Natural killer cell treated with Interleukin-12 subunit alpha and Interleukin-12 subunit beta and Interleukin-15 and Interleukin-18, amount 100 ng/mL, for 72 hours (primary cell): ENCODE measurements at regions not wholly inside any gene's neighbourhood (a gene's known extent, or its start where the extent isn't known, plus 50 kb on each side); places are given as distances from the start of the nearest gene placed in this dataset.
"Not testable (repeated sequence)": the region's sequence is repeated elsewhere in the genome, so short reads cannot be mapped to it uniquely, and the experiment has no call there.

Experiments
- ATAC-seq, 2 donors: fragments of 150-1000 bp; cut with Tn5 transposase in 1 of 2; sonication (Bioruptor Pico), chemical (Tn5 transposase) in 1 of 2; 2 replicates each; pipeline ENCODE4 v1.10.0; 2021
- DNase-seq: peaks from one replicate; pipeline ENCODE4 v3.0.0; 2022; ENCODE audit warnings: low spot score
- H3K27ac Mint-ChIP-seq, 2 donors: 1 replicate in 1 of 2; 2 replicates in 1 of 2; pipeline ENCODE4 v1.8.0; 2022; ENCODE audit warnings: mixed read lengths in 2 of 2, mild to moderate bottlenecking in 1 of 2, moderate library complexity in 1 of 2
- H3K27me3 Mint-ChIP-seq, 2 donors: 1 replicate in 1 of 2; 2 replicates in 1 of 2; pipeline ENCODE4 v1.8.0; 2022; ENCODE audit warnings: mixed read lengths in 2 of 2
- H3K36me3 Mint-ChIP-seq: one replicate; pipeline ENCODE4 v1.8.0; 2022; ENCODE audit warnings: mixed read lengths
- H3K4me1 Mint-ChIP-seq, 2 donors: 1 replicate in 1 of 2; 2 replicates in 1 of 2; pipeline ENCODE4 v1.8.0; 2022; ENCODE audit warnings: low read depth in 2 of 2, mixed read lengths in 2 of 2, mild to moderate bottlenecking in 1 of 2
- H3K4me3 Mint-ChIP-seq: one replicate; pipeline ENCODE4 v1.8.0; 2022; ENCODE audit warnings: mixed read lengths
- H3K9me3 Mint-ChIP-seq: 2 replicates; pipeline ENCODE4 v1.8.0; 2022; ENCODE audit warnings: mixed read lengths

GRCh38 chr2:132279930-132280615 is 118.3 kb upstream of the ANKRD30BL start:
- H3K9me3 Mint-ChIP-seq = peaks cover 15% of the 10 kb centered on the region
- no peaks in the 10 kb centered on the region for H3K27me3 Mint-ChIP-seq
- ATAC-seq (peak in 1 of 2 donors; percentile 24), DNase-seq (no peak)
- H3K36me3 Mint-ChIP-seq = peaks cover 17% of the 10 kb centered on the region
- H3K4me1 Mint-ChIP-seq = peaks cover 0 to 2% of the 10 kb centered on the region in 2 donors
- H3K27ac Mint-ChIP-seq = no peak overlapping the region
- no peak overlapping the region for H3K4me3 Mint-ChIP-seq

- no peak overlapping the region for H3K27ac Mint-ChIP-seq
- ATAC-seq (no peak), DNase-seq (no peak)
- peaks cover 15% of the 10 kb centered on the region for H3K9me3 Mint-ChIP-seq
- peaks cover 0 to 2% of the 10 kb centered on the region in 2 donors for H3K4me1 Mint-ChIP-seq
- H3K36me3 Mint-ChIP-seq = peaks cover 17% of the 10 kb centered on the region
- H3K27me3 Mint-ChIP-seq = no peaks in the 10 kb centered on the region
- H3K4me3 Mint-ChIP-seq = no peak overlapping the region
Measured at GRCh38 chr2:132280912-132281311, 119.2 kb upstream of the ANKRD30BL start.

GRCh38 chr2:132282104-132282503 is 120.4 kb upstream of the ANKRD30BL start:
- peaks cover 11% of the 10 kb centered on the region for H3K36me3 Mint-ChIP-seq
- not testable (repeated sequence) for H3K4me1 Mint-ChIP-seq, H3K27me3 Mint-ChIP-seq, H3K9me3 Mint-ChIP-seq, DNase-seq, H3K27ac Mint-ChIP-seq, H3K4me3 Mint-ChIP-seq, ATAC-seq

GRCh38 chr2:132282911-132283310 is 121.2 kb upstream of the ANKRD30BL start:
- Mint-ChIP-seq H3K36me3 (peaks cover 7% of the 10 kb centered on the region), H3K4me1 (peaks cover 0 to under 1% of the 10 kb centered on the region in 2 donors), H3K9me3 (peaks cover 8% of the 10 kb centered on the region), H3K27me3 (no peaks in the 10 kb centered on the region), H3K4me3 (no peak overlapping the region), H3K27ac (no peak overlapping the region)
- no peak for ATAC-seq
- DNase-seq = no peak

GRCh38 chr2:132286289-132286911 is 124.6 kb upstream of the ANKRD30BL start:
- not testable (repeated sequence) for H3K27ac Mint-ChIP-seq, ATAC-seq, H3K9me3 Mint-ChIP-seq, H3K36me3 Mint-ChIP-seq, DNase-seq, H3K4me1 Mint-ChIP-seq, H3K27me3 Mint-ChIP-seq, H3K4me3 Mint-ChIP-seq

- not testable (repeated sequence) for H3K9me3 Mint-ChIP-seq, H3K27me3 Mint-ChIP-seq, DNase-seq, H3K36me3 Mint-ChIP-seq, H3K4me1 Mint-ChIP-seq, H3K27ac Mint-ChIP-seq, ATAC-seq, H3K4me3 Mint-ChIP-seq
Measured at GRCh38 chr2:132287910-132288309, 126.2 kb upstream of the ANKRD30BL start.

GRCh38 chr2:132289138-132289537 is 127.4 kb upstream of the ANKRD30BL start:
- H3K27ac Mint-ChIP-seq, DNase-seq, H3K27me3 Mint-ChIP-seq, ATAC-seq, H3K36me3 Mint-ChIP-seq, H3K9me3 Mint-ChIP-seq, H3K4me1 Mint-ChIP-seq, H3K4me3 Mint-ChIP-seq: not testable (repeated sequence)

GRCh38 chr2:132289812-132290211 is 126.8 kb upstream of the GPR39 start:
- not testable (repeated sequence) for H3K27ac Mint-ChIP-seq, H3K4me3 Mint-ChIP-seq, H3K36me3 Mint-ChIP-seq, DNase-seq, H3K4me1 Mint-ChIP-seq, H3K27me3 Mint-ChIP-seq, ATAC-seq, H3K9me3 Mint-ChIP-seq

GRCh38 chr2:132300592-132301378 is 115.8 kb upstream of the GPR39 start:
- ATAC-seq, H3K36me3 Mint-ChIP-seq, H3K4me1 Mint-ChIP-seq, DNase-seq, H3K27me3 Mint-ChIP-seq, H3K27ac Mint-ChIP-seq, H3K9me3 Mint-ChIP-seq: not testable (repeated sequence)
- peak overlapping the region; percentile 36 for H3K4me3 Mint-ChIP-seq

GRCh38 chr2:132304661-132305380 is 111.8 kb upstream of the GPR39 start:
- H3K4me1 Mint-ChIP-seq, H3K4me3 Mint-ChIP-seq, H3K36me3 Mint-ChIP-seq, H3K27ac Mint-ChIP-seq, DNase-seq, ATAC-seq, H3K27me3 Mint-ChIP-seq, H3K9me3 Mint-ChIP-seq: not testable (repeated sequence)

GRCh38 chr2:132307613-132308198 is 108.9 kb upstream of the GPR39 start:
- H3K27ac Mint-ChIP-seq, H3K4me3 Mint-ChIP-seq, H3K36me3 Mint-ChIP-seq, ATAC-seq, H3K9me3 Mint-ChIP-seq, H3K27me3 Mint-ChIP-seq, H3K4me1 Mint-ChIP-seq, DNase-seq: not testable (repeated sequence)

- not testable (repeated sequence) for H3K9me3 Mint-ChIP-seq, DNase-seq, H3K4me1 Mint-ChIP-seq
Measured at GRCh38 chr2:132309203-132309602, 107.4 kb upstream of the GPR39 start.

GRCh38 chr2:132315546-132315945 is 101.1 kb upstream of the GPR39 start:
- ATAC-seq, H3K4me3 Mint-ChIP-seq, H3K9me3 Mint-ChIP-seq, H3K4me1 Mint-ChIP-seq, H3K27ac Mint-ChIP-seq, DNase-seq, H3K27me3 Mint-ChIP-seq, H3K36me3 Mint-ChIP-seq: not testable (repeated sequence)

More at GRCh38 chr2:132309203-132309602, 107.4 kb upstream of the GPR39 start:
- not testable (repeated sequence) for H3K27ac Mint-ChIP-seq, H3K4me3 Mint-ChIP-seq, H3K27me3 Mint-ChIP-seq, ATAC-seq, H3K36me3 Mint-ChIP-seq
